Activated CD8-positive, alpha-beta memory T cell treated with anti-CD3 and anti-CD28 coated beads for 36 hours (primary cell): ENCODE measurements at regions not wholly inside any gene's neighbourhood (a gene's known extent, or its start where the extent isn't known, plus 50 kb on each side); places are given as distances from the start of the nearest gene placed in this dataset.
"Not testable (repeated sequence)": the region's sequence is repeated elsewhere in the genome, so short reads cannot be mapped to it uniquely, and the experiment has no call there.

Source experiments
- CTCF ChIA-PET: fragments of 350-600 bp; sonication (Branson Sonifier 250); formaldehyde crosslinking; loops from one replicate; lab custom pipeline; 2021; ENCODE audit warnings: antibody characterized with exemption; lab: Charles Lee
- POLR2A ChIA-PET: fragments of 350-600 bp; sonication (Branson Sonifier 250); formaldehyde crosslinking; loops from one replicate; lab custom pipeline; 2021; ENCODE audit warnings: antibody characterized with exemption; lab: Charles Lee

DNA sequence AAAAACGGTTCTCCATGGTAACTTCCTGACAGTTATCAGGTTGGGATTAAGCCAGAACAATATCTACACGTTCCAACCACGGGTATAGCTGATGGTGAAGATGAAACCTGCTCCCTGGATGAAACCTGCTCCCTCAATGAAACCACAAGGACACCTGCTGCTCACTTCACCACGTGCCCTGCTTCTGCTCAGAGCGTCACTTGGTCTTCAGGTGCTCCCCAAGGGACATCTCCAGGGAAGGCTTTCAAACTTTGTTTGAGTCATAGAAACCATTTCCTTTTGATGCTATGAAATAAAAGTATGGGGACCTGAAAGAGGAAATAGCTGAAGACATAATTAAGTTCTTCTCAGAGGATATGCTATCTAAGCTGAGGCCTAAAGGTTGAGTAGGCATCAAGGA, 242.4 kb downstream of the MED10 start:
- CTCF ChIA-PET, result no interaction called here
- POLR2A ChIA-PET, result no interaction called here

DNA sequence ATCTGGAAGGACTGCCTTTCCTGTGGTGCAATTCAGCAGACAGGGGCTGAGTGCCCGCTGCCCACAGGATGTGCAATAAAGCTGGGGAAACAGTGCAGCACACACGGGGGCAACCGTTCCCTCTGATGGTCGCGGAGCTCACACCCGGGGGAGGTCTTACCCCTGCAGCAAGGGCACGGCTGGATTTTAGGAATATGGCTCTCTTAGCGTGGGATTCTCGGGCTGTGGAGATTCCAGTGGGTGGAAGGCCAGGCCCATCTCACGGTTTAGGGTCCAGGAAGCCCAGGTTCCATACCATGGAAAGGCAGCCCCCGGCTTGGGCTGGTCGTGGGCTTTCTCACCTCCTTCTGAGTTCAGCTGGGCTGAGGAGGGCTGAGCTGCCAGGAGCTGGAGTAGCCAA, 244.1 kb downstream of the MED10 start:
- POLR2A ChIA-PET, result no interaction called here
- CTCF ChIA-PET, result no interaction called here

DNA sequence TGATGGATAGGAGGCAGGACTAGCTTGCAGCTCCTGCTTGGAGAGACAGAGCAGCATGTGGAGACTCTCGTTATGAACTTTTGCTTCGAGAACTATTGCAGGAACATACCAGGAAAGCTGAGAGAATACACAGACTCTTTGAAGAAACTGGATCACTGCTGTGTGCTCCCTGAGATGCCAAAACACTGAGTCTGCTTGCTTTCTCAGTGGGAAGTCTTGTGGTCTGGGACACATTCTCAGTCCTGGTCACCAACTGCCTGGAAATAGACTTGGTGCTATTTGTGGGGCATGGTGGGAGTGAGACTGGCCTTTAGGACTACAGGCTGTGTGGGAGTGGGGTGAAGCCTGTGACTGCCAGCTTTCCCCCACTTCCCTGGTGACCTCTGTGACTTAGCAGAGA, 252.6 kb downstream of the MED10 start:
- POLR2A ChIA-PET, result no interaction called here
- CTCF ChIA-PET, result interaction anchor here (0.7 kb wide), 1 partner anchor 35 kb away, joined by 3 read pairs; no protein-coding TSS in a partner anchor

DNA sequence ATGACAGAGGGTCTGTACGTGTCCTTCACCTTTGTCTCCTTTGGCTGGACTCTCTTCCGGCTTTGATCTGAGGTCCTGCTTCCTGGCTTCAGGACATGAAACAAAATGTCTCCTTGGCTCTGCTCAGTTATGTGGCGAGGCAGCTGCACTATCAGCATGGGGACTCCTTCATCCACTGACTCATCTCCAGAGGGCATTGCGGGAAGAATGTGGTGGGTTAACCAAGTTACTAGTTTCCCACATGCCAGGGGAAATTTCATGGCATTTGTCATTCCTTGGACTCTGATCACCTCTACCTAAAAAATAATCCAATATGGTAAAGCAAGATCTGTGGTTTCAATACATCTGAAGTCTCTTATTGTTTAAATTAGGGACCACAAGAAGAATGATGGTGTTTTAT, 259.7 kb downstream of the MED10 start:
- CTCF ChIA-PET, result no interaction called here
- POLR2A ChIA-PET, result no interaction called here

DNA sequence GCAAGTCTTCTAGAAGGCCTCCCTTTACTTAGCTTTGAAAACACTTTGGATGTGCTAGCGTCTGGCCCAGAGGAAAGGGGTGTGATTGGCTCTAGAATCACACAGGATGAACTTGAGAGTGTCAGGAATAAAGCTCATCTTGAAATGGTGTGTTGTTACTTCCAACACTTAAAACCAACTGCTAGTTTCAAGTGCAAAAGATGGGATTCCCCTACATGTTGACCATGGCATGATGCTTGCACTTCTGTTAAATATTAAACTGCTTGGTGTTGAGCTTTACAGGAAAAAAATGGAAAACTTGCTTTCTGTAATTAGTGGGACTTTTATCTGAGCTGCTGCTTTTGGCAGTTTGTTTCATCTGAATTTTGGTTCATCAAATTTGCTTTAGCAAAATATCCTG, 261.1 kb downstream of the MED10 start:
- POLR2A ChIA-PET, result no interaction called here
- CTCF ChIA-PET, result no interaction called here

DNA sequence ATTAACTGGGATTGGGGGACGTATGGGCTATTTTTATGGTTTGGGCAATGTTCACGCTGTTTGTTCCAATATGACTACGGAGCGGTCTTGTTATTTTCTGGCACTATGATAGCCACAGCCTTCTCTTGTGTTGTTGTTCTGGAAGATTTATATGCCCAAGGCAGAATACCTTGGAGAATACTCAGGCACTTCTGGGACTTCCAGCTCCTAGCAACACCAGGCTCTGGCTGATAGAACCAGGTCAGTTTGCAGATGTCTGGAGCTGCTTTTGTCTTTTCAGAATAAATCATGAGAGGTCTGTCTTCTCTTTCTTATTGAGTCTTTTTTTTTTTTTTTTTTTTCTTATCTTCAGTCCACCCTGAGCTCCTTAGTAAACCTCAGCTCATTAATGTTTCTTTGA, 262.5 kb downstream of the MED10 start:
- POLR2A ChIA-PET, result no interaction called here
- CTCF ChIA-PET, result no interaction called here

DNA sequence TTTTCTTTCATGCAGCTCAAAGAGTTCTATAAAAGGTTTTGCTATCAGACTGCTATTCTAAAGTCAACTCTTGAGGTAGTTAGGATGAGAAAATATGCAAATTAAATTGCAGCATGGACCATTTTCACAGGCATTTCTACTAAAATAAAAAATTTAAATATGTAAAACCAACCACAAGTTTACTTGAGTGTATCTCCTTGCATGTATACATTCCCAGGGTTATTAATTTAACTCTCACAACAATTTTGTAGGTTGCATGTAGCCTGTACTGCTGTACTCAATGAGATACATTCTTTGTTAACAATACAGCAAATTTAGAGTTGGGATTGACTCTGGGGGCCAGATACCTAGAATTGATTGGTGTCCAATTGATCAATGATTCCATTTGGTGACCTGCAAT, 265.8 kb downstream of the MED10 start:
- CTCF ChIA-PET, result no interaction called here
- POLR2A ChIA-PET, result no interaction called here

DNA sequence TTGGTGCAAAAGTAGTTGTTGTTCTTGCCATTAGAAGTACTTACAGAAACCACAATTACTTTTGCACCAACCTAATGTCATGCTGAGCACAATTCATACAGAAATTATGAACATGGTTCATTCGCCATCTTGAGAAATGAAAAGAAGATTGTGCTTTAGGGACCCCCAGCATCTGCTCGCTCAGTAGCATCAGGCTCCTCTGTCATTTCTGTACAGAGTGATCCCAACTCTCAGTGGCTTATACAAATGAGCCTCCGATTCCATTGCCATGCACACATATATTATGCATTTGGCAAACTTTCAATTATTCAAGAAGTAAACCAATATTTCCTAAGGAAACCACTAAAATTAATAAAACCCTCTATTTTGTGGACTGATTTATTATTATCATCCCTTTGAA, 266.2 kb downstream of the MED10 start:
- CTCF ChIA-PET, result no interaction called here
- POLR2A ChIA-PET, result no interaction called here

DNA sequence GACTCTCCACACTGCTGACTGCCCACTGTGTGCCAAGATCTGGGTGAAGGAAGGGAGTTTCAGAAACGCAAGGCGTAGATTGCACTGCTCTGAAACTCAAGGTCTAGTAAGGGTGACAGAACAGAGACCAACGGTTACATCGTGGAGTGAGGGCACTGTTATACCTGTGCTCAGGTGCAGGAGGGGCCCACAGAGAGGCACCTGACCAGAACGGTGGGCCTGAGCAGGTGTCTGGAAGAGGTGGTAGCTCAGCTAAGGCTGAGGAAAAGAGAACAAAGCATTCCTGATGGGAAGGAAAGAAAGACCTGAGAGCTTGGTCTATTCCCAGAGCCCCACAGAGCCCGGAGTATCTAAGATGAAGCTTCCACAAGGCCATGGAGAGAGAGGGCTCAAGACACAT, 267.2 kb downstream of the MED10 start:
- POLR2A ChIA-PET, result no interaction called here
- CTCF ChIA-PET, result interaction anchor here (0.6 kb wide), 1 partner anchor 9 kb away, joined by 4 read pairs; no protein-coding TSS in a partner anchor

DNA sequence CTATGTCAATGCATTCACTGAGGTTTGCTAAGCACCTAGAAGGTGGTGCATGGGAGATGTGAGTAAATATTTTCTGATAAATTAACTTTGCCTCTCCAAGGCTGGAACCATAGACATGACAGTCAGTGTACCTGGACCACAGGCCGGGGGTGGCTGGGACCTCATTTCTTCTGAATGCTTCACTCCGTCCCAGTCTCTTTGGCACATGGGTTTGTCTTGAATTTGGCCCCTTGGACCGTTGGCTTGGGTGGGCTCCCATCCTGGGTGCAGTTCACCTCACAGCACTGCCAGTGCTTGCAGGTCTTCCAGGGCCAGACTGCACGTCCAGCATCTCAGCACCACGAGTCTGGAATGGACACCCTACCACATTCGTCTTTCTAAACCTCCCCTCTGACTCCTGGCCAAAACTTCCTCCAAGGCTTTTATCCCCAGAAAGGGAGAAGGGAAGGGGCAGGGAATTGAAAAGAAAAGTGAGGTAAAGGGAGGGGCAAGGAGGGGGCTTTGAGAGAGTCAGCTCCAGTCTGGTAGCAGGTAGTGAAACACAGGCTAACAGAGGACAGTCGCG, 267.8 kb downstream of the MED10 start:
- ChIA-PET CTCF (no interaction called here), POLR2A (no interaction called here)

DNA sequence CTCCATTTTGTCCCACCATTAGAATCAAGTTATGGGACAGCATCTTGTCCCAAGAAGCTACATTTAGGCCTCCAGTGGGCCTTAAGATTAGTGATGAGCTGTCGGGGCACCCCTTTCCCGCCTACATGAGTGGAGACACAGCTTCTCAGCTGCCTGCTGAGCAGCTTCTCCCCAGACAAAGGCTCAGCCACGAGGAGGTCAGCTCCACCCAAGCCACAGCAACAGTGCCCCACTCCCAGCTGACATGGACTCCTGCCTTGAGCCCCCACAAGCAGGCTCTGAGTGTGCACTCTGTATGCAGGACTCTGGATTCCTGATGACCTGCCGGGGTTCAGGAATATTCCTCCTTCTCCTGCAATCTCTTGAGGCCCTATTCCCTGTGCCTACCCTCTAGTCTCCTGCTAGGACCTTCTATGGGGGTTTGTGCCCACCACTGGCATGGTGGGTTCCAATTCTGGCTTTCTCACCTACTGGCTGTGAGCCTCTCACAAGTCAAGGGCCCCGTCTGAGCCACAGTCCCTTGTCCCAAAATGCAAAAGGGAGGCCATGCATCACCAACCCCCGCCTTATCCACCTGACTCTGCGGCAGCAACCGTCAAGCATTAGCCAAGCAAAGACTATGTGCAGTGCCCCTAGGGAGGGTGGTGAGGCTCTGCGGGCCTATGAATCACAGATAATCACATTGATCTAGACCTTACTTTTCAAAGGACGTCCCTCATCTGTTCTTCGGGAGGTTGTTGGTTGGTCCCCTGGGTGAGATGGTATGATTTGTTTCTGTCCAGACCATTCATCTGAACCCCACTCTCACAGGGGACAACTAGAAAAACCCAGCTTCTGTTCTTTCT, 269.1 kb downstream of the MED10 start:
- CTCF ChIA-PET, result no interaction called here
- POLR2A ChIA-PET, result no interaction called here

DNA sequence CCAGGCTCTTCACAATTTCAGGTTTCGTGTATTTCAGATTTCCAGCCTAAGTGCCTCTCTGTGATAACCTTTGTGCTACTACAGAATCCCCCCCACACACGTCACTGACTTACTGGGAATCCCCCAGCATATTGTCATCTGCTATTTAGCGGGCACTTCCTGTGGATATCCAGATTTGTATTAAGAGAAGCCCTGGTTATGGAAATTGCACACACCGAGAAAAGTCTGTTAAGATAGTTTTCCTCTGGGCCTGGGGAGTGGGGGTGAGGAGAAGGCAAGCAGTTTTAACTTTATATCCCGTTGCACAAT, 269.9 kb downstream of the MED10 start:
- POLR2A ChIA-PET, result no interaction called here
- CTCF ChIA-PET, result no interaction called here

DNA sequence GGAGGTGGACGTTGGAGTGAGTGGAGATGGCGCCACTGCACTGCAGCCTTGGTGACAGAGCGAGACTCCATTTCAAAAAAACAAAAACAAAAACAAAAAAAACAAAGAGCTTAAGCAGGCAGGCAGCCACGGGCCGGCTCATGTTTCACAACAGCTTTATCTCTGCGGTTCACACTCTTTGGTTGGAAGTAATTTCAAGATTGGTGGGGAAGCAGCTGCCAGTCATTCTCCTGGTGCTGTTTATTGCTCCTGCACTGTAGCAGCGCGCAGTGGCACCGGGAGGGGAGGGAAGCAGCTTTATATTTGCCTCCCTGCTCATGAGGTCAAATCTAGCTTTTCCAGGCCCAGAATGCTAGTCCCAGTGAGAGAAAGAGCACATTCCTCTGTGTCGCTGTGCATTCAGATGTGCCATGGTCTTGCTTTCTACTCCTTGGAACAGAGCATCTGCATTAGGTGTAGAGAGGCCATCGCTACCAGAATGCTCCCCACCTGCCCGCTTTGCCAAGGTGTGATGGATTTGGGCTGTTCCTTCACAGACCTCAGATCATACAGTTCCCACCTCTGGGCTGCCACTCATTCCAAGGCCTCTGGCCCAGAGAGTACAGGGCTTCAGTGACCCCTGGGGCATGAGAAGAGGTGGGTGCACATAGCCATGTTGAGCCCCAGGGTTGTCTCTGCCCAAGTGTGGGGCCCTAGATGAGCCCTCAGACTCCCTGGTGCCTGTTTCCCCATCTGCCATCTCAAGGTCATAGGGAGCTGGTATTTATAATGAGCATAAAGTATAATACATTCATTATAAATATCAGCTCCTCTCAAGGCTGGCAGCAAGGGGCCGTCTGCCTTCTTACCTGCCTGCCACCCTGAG, 270.4 kb downstream of the MED10 start:
- CTCF ChIA-PET, result no interaction called here
- POLR2A ChIA-PET, result no interaction called here

DNA sequence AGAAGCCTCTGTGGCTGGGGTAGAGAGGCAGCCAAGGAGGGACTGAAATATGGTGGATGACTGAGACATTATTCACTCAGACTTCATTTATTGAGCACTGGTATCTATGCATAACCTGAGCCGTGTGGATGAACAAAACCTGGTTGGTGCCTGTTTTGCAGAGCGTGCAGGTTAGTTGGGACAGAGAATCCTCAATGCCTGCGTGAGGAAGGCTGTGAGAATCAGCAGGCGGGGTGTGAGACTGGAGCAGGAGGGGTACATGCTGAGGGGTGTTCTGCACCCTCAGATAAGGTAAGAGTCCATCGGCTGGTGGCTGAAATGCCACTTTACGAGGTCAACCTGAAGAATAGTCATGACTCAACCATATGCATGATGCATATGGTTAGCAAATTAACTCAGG, 271.6 kb downstream of the MED10 start:
- CTCF ChIA-PET, result no interaction called here
- POLR2A ChIA-PET, result no interaction called here

DNA sequence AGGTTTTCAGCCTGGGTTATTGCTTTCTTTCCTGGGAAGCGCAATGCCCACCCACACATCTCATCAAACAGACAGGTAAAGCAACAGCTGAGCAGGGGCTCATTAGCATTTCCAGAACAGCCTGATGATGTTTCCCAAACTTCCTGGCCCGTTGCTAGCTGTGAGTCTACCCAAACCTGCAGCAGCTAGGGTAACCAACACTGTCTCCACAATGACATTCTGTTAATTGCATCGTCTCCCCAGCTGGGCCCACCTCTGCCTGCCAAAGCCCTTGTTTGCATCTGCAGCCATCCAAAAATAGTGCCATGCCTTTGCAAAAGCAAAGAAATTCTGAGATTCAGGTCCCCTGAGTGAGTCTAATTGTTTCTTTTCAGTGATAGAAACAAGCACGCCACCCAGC, 273.0 kb downstream of the MED10 start:
- ChIA-PET POLR2A (no interaction called here), CTCF (no interaction called here)

DNA sequence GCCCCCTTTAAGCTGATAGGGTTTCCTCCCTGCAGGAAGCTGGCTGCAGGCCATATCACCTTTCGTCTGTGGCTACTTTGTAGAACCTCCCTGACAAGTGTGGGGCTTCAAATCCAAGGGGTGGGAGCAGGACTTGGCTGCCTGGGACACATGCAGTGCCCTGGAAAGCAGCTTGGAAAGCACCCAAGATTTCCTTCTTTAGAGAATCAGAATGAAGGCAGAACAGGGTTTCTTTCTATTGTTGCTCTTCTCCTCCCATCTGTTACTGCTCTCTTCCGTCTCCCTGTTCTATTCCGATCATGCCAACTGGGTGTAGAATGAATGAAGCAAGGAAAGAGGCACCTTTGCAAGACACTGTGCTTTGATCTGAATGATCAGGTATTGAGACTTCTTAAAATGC, 282.2 kb downstream of the MED10 start:
- CTCF ChIA-PET, result no interaction called here
- POLR2A ChIA-PET, result no interaction called here

DNA sequence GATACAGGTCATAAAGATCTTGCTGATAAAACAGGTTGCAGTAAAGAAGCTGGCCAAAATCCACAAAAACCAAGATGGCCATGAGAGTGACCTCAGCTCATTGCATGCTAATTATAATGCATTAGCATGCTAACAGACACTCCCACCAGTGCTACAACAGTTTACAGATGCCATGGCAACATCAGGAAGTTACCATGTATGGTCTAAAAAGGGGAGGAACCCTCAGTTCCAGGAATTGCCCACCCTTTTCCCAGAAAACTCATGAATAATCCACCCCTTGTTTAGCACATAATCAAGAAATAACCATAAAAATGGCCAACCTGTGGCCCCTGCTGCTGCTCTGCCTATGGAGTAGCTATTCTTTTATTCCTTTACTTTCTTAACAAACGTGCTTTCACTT, 284.2 kb downstream of the MED10 start:
- CTCF ChIA-PET, POLR2A ChIA-PET: not testable (repeated sequence)

DNA sequence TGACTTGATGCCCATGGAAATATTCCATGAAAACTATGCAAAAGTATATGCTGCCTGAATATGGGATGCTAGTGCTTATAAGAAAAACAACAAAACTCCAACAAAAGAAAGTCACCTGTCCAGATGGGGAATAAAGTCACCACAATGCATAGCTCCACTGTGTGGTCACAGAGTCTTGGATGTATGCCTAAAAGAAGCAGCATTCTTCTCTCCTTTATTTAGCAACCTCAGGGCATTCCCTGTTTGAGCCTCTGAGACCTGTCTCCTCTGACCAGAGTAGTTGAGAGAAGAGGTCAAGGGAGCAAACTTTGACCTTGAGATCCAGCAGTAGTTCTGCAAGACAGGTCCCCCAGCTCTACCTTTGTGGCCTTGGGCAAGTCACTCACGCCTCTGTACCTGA, 287.5 kb downstream of the MED10 start:
- ChIA-PET CTCF (no interaction called here), POLR2A (no interaction called here)

DNA sequence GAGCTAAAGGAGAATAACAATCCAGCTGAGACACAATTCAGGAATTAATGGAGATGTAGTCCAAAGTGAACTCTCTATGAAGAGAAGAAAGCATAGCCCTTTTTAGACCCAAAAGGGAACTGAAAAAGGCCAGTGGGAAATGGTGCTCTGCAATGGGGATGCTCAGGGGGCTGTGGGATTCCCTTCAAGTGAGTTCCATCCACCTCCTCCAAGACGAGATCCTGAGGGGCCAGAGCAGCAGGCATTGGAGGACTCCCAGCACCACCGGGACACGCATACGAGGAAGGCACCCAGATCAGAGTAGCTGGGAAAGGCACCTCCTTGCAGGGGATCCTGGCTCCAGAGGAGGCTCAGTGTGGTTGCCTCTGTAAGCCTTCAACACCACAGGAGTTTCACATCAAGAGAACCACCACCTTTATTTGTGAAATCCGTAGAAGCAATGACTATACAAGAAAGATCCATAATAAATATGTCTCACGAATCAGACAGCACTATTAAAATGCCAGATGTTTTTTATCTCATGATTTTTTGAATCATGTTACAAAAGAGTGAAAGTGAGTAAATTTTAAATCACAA, 288.2 kb downstream of the MED10 start:
- ChIA-PET CTCF (no interaction called here), POLR2A (no interaction called here)

DNA sequence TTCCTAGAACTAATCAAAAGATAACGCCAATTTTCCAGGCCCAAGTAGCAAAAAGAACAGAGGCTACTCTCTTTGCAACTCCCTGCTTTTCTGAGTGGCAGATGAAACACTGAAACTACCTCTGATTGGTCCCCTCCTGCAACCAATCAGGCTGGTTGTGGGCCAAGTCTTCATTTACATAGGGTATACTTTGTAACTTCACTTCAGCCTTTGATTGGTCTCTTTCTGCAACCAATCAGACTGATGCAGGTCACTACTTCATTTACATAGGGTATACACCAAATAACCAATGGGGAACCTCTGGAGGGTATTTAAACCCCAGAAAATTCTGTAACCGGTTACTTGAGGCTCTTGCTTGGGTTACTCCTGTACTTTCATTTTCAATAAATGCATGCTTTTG, 289.6 kb downstream of the MED10 start:
- POLR2A ChIA-PET, result no interaction called here
- CTCF ChIA-PET, result no interaction called here
